Parathyroid adenoma (tissue), 2 donors: ENCODE measurements at regions not wholly inside any gene's neighbourhood (a gene's known extent, or its start where the extent isn't known, plus 50 kb on each side); places are given as distances from the start of the nearest gene placed in this dataset.

Experiments
- H2AFZ ChIP-seq: fragments of 300-600 bp; sonication (generic); one replicate; pipeline ENCODE4 v1.7.0; 2017; ENCODE audit warnings: antibody characterized with exemption, mild to moderate bottlenecking
- H3K27ac ChIP-seq: fragments of 300-600 bp; sonication (generic); one replicate; pipeline ENCODE4 v1.7.0; 2017
- H3K27me3 ChIP-seq: fragments of 300-600 bp; sonication (generic); one replicate; pipeline ENCODE4 v1.7.0; 2017; ENCODE audit warnings: low read length; ENCODE audit not compliant: control insufficient read depth, insufficient read depth
- H3K36me3 ChIP-seq: fragments of 300-600 bp; sonication (generic); one replicate; pipeline ENCODE4 v1.7.0; 2017; ENCODE audit warnings: low read length; ENCODE audit not compliant: control insufficient read depth, insufficient read depth
- H3K4me1 ChIP-seq: fragments of 300-600 bp; sonication (generic); one replicate; pipeline ENCODE4 v1.7.0; 2017; ENCODE audit warnings: control low read depth
- H3K4me2 ChIP-seq: fragments of 300-600 bp; sonication (generic); one replicate; pipeline ENCODE4 v1.7.0; 2017; ENCODE audit warnings: low read length
- H3K4me3 ChIP-seq: fragments of 300-600 bp; sonication (generic); one replicate; pipeline ENCODE4 v1.7.0; 2017; ENCODE audit warnings: low read depth, low read length
- H3K79me2 ChIP-seq: fragments of 300-600 bp; sonication (generic); one replicate; pipeline ENCODE4 v1.7.0; 2017; ENCODE audit warnings: control low read depth
- H3K9ac ChIP-seq: fragments of 300-600 bp; sonication (generic); one replicate; pipeline ENCODE4 v1.7.0; 2017; ENCODE audit warnings: mild to moderate bottlenecking
- H3K9me3 ChIP-seq: fragments of 300-600 bp; sonication (generic); one replicate; pipeline ENCODE4 v1.7.0; 2017; ENCODE audit warnings: low read length; ENCODE audit not compliant: control insufficient read depth
- CTCF ChIP-seq: fragments of 300-600 bp; sonication (generic); IDR thresholded peaks from one replicate; pipeline ENCODE4 v1.7.0; 2017; ENCODE audit warnings: antibody characterized with exemption, mild to moderate bottlenecking
- donor health status: primary hyperparathyroidism.

- Histone ChIP-seq H3K9ac (no peak overlapping the region), H3K27ac (no peak overlapping the region), H3K27me3 (no peaks in the 10 kb centered on the region), H3K4me1 (no peaks in the 10 kb centered on the region), H3K4me2 (no peak overlapping the region), H3K4me3 (no peak overlapping the region), H3K36me3 (no peaks in the 10 kb centered on the region), H2AFZ (no peak overlapping the region), H3K79me2 (no peaks in the 10 kb centered on the region), H3K9me3 (no peaks in the 10 kb centered on the region)
- no peak for TF ChIP-seq CTCF
Observed at GRCh38 chr22:47626428-47627390, 864.3 kb downstream of the TBC1D22A start.

DNA sequence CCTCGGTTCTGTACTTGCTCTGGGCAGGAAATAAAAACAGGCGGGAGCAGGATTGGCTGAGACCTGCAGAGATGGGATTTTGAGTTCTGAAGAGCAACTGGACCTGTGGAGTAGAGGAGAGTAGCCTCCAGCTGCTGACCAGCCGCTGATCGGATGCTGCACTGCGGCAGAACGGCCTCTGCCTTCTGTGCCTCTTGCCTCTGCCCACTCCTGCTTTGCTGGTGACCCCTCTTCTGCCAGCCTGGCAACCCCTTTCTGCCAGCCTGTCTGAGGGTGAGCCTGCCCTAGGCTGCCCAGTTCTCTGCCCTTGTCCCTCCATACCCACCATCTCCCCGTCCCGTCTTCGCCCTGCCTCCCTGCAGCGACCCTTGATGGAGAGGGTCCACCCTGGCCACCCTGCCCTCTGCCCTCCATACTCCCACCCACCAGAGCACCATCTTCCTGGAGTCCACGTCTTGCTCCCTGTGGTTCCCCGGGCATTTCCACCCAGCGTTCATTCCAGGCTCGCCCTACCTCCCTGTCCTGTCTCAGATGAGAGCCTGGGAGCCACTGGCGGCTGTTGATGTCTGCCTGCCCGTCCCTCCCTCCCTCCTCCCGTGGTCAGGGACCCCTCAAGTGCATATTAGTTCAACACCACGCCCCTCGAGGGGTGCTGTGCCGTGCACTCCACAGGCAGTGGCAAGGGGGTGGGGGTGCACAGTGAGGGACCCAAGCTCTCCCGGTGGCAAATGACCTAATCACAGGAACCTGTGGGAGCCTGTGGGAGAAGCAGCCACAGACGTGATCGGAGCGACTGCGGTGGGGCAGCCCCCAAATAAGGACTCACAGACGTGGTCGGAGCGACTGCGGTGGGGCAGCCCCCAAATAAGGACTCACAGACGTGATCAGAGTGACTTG is 863.3 kb downstream of the TBC1D22A start:
- no peaks in the 10 kb centered on the region for H3K36me3 ChIP-seq
- H3K4me3 ChIP-seq: no peak overlapping the region
- H3K9me3 ChIP-seq: no peaks in the 10 kb centered on the region
- H3K9ac ChIP-seq: no peak overlapping the region
- H3K4me2 ChIP-seq: no peak overlapping the region
- no peaks in the 10 kb centered on the region for H3K79me2 ChIP-seq
- no peaks in the 10 kb centered on the region for H3K4me1 ChIP-seq
- no peak overlapping the region for H2AFZ ChIP-seq
- no peak overlapping the region for H3K27ac ChIP-seq
- H3K27me3 ChIP-seq: no peaks in the 10 kb centered on the region
- no peak for TF ChIP-seq CTCF

- Histone ChIP-seq H3K27me3 (no peaks in the 10 kb centered on the region), H3K4me3 (no peak overlapping the region)
- no peak for TF ChIP-seq CTCF
Observed at GRCh38 chr22:47625013-47625385, 862.5 kb downstream of the TBC1D22A start.

GRCh38 chr22:47624252-47625012 is 862.0 kb downstream of the TBC1D22A start:
- H3K27me3 ChIP-seq: no peaks in the 10 kb centered on the region
- no peak overlapping the region for H3K27ac ChIP-seq
- no peaks in the 10 kb centered on the region for H3K4me1 ChIP-seq
- no peaks in the 10 kb centered on the region for H3K79me2 ChIP-seq
- no peak for TF ChIP-seq CTCF
- no peak overlapping the region for H3K9ac ChIP-seq
- H3K4me2 ChIP-seq: no peak overlapping the region
- H3K9me3 ChIP-seq: no peaks in the 10 kb centered on the region
- no peaks in the 10 kb centered on the region for H3K36me3 ChIP-seq
- H3K4me3 ChIP-seq: no peak overlapping the region
- no peak overlapping the region for H2AFZ ChIP-seq

More at GRCh38 chr22:47625013-47625385, 862.5 kb downstream of the TBC1D22A start:
- Histone ChIP-seq H3K4me1 (no peaks in the 10 kb centered on the region), H3K27ac (no peak overlapping the region), H2AFZ (no peak overlapping the region), H3K9me3 (no peaks in the 10 kb centered on the region), H3K4me2 (no peak overlapping the region), H3K36me3 (no peaks in the 10 kb centered on the region), H3K9ac (no peak overlapping the region), H3K79me2 (no peaks in the 10 kb centered on the region)
